ENCODE measurements at regions not wholly inside any gene's neighbourhood (a gene's known extent, or its start where the extent isn't known, plus 50 kb on each side); places are given as distances from the start of the nearest gene placed in this dataset.

GRCh38 chr4:137647375-137647774, 115.1 kb upstream of the PCDH18 start:
- H3K27me3 ChIP-seq (ENCODE audit: control insufficient read depth, insufficient read depth, low read length), result no peaks in the 10 kb centered on the region
- H3K9me3 ChIP-seq (ENCODE audit: control insufficient read depth, low read length), result no peaks in the 10 kb centered on the region
- no peak overlapping the region for H3K4me3 ChIP-seq (ENCODE audit: low read length)
- H3K36me3 ChIP-seq (ENCODE audit: control insufficient read depth, insufficient read depth, low read length), result no peaks in the 10 kb centered on the region
- H3K4me1 ChIP-seq (ENCODE audit: control insufficient read depth, insufficient read depth, low read length), result no peaks in the 10 kb centered on the region
- H3K9ac ChIP-seq (ENCODE audit: low read length), result no peak overlapping the region

GRCh38 chr4:137644201-137644600, 111.9 kb upstream of the PCDH18 start:
- no peaks in the 10 kb centered on the region for H3K36me3 ChIP-seq (ENCODE audit: control insufficient read depth, insufficient read depth, low read length)
- no peaks in the 10 kb centered on the region for H3K4me1 ChIP-seq (ENCODE audit: control insufficient read depth, insufficient read depth, low read length)
- H3K27me3 ChIP-seq (ENCODE audit: control insufficient read depth, insufficient read depth, low read length), result no peaks in the 10 kb centered on the region
- H3K4me3 ChIP-seq (ENCODE audit: low read length), result no peak overlapping the region
- H3K9me3 ChIP-seq (ENCODE audit: control insufficient read depth, low read length), result no peaks in the 10 kb centered on the region
- no peak overlapping the region for H3K9ac ChIP-seq (ENCODE audit: low read length)

GRCh38 chr4:137641544-137641943, 109.2 kb upstream of the PCDH18 start:
- no peaks in the 10 kb centered on the region for H3K9me3 ChIP-seq (ENCODE audit: control insufficient read depth, low read length)

GRCh38 chr4:137640838-137641158, 108.5 kb upstream of the PCDH18 start:
- H3K4me3 ChIP-seq (ENCODE audit: low read length), result no peak overlapping the region
- H3K9ac ChIP-seq (ENCODE audit: low read length), result no peak overlapping the region
- no peaks in the 10 kb centered on the region for H3K27me3 ChIP-seq (ENCODE audit: control insufficient read depth, insufficient read depth, low read length)
- H3K4me1 ChIP-seq (ENCODE audit: control insufficient read depth, insufficient read depth, low read length), result no peaks in the 10 kb centered on the region
- H3K36me3 ChIP-seq (ENCODE audit: control insufficient read depth, insufficient read depth, low read length), result no peaks in the 10 kb centered on the region
- H3K9me3 ChIP-seq (ENCODE audit: control insufficient read depth, low read length), result no peaks in the 10 kb centered on the region

More at GRCh38 chr4:137641544-137641943, 109.2 kb upstream of the PCDH18 start:
- H3K9ac ChIP-seq (ENCODE audit: low read length), result no peak overlapping the region
- H3K27me3 ChIP-seq (ENCODE audit: control insufficient read depth, insufficient read depth, low read length), result no peaks in the 10 kb centered on the region
- no peak overlapping the region for H3K4me3 ChIP-seq (ENCODE audit: low read length)
- H3K36me3 ChIP-seq (ENCODE audit: control insufficient read depth, insufficient read depth, low read length), result no peaks in the 10 kb centered on the region
- no peaks in the 10 kb centered on the region for H3K4me1 ChIP-seq (ENCODE audit: control insufficient read depth, insufficient read depth, low read length)

GRCh38 chr4:137640156-137640837, 108.0 kb upstream of the PCDH18 start:
- Histone ChIP-seq H3K4me1 (ENCODE audit: control insufficient read depth, insufficient read depth, low read length) (no peaks in the 10 kb centered on the region), H3K27me3 (ENCODE audit: control insufficient read depth, insufficient read depth, low read length) (no peaks in the 10 kb centered on the region), H3K9me3 (ENCODE audit: control insufficient read depth, low read length) (no peaks in the 10 kb centered on the region), H3K9ac (ENCODE audit: low read length) (no peak overlapping the region), H3K36me3 (ENCODE audit: control insufficient read depth, insufficient read depth, low read length) (no peaks in the 10 kb centered on the region), H3K4me3 (ENCODE audit: low read length) (no peak overlapping the region)

- Histone ChIP-seq H3K4me1 (ENCODE audit: control insufficient read depth, insufficient read depth, low read length) (no peaks in the 10 kb centered on the region), H3K9me3 (ENCODE audit: control insufficient read depth, low read length) (no peaks in the 10 kb centered on the region), H3K9ac (ENCODE audit: low read length) (no peak overlapping the region), H3K36me3 (ENCODE audit: control insufficient read depth, insufficient read depth, low read length) (no peaks in the 10 kb centered on the region), H3K4me3 (ENCODE audit: low read length) (no peak overlapping the region), H3K27me3 (ENCODE audit: control insufficient read depth, insufficient read depth, low read length) (no peaks in the 10 kb centered on the region)
Observed at GRCh38 chr4:137638934-137639333, 106.6 kb upstream of the PCDH18 start.

- H3K4me3 ChIP-seq (ENCODE audit: low read length), result no peak overlapping the region
Observed at GRCh38 chr4:137635601-137636000, 103.3 kb upstream of the PCDH18 start.

GRCh38 chr4:137635108-137635507, 102.8 kb upstream of the PCDH18 start:
- Histone ChIP-seq H3K4me3 (ENCODE audit: low read length) (no peak overlapping the region), H3K9me3 (ENCODE audit: control insufficient read depth, low read length) (no peaks in the 10 kb centered on the region), H3K9ac (ENCODE audit: low read length) (no peak overlapping the region), H3K27me3 (ENCODE audit: control insufficient read depth, insufficient read depth, low read length) (no peaks in the 10 kb centered on the region), H3K4me1 (ENCODE audit: control insufficient read depth, insufficient read depth, low read length) (no peaks in the 10 kb centered on the region), H3K36me3 (ENCODE audit: control insufficient read depth, insufficient read depth, low read length) (no peaks in the 10 kb centered on the region)

More at GRCh38 chr4:137635601-137636000, 103.3 kb upstream of the PCDH18 start:
- H3K4me1 ChIP-seq (ENCODE audit: control insufficient read depth, insufficient read depth, low read length), result no peaks in the 10 kb centered on the region
- no peaks in the 10 kb centered on the region for H3K27me3 ChIP-seq (ENCODE audit: control insufficient read depth, insufficient read depth, low read length)
- H3K9me3 ChIP-seq (ENCODE audit: control insufficient read depth, low read length), result no peaks in the 10 kb centered on the region
- no peaks in the 10 kb centered on the region for H3K36me3 ChIP-seq (ENCODE audit: control insufficient read depth, insufficient read depth, low read length)
- H3K9ac ChIP-seq (ENCODE audit: low read length), result no peak overlapping the region

GRCh38 chr4:137632842-137633241, 100.5 kb upstream of the PCDH18 start:
- no peaks in the 10 kb centered on the region for H3K27me3 ChIP-seq (ENCODE audit: control insufficient read depth, insufficient read depth, low read length)
- no peaks in the 10 kb centered on the region for H3K4me1 ChIP-seq (ENCODE audit: control insufficient read depth, insufficient read depth, low read length)
- H3K36me3 ChIP-seq (ENCODE audit: control insufficient read depth, insufficient read depth, low read length), result no peaks in the 10 kb centered on the region
- no peak overlapping the region for H3K4me3 ChIP-seq (ENCODE audit: low read length)
- H3K9me3 ChIP-seq (ENCODE audit: control insufficient read depth, low read length), result no peaks in the 10 kb centered on the region
- H3K9ac ChIP-seq (ENCODE audit: low read length), result no peak overlapping the region

GRCh38 chr4:137631605-137632004, 99.3 kb upstream of the PCDH18 start:
- H3K4me1 ChIP-seq (ENCODE audit: control insufficient read depth, insufficient read depth, low read length), result no peaks in the 10 kb centered on the region
- H3K4me3 ChIP-seq (ENCODE audit: low read length), result no peak overlapping the region
- H3K36me3 ChIP-seq (ENCODE audit: control insufficient read depth, insufficient read depth, low read length), result no peaks in the 10 kb centered on the region
- no peaks in the 10 kb centered on the region for H3K9me3 ChIP-seq (ENCODE audit: control insufficient read depth, low read length)
- H3K27me3 ChIP-seq (ENCODE audit: control insufficient read depth, insufficient read depth, low read length), result no peaks in the 10 kb centered on the region
- no peak overlapping the region for H3K9ac ChIP-seq (ENCODE audit: low read length)

- no peaks in the 10 kb centered on the region for H3K27me3 ChIP-seq (ENCODE audit: control insufficient read depth, insufficient read depth, low read length)
- no peaks in the 10 kb centered on the region for H3K36me3 ChIP-seq (ENCODE audit: control insufficient read depth, insufficient read depth, low read length)
- H3K4me3 ChIP-seq (ENCODE audit: low read length), result no peak overlapping the region
- no peak overlapping the region for H3K9ac ChIP-seq (ENCODE audit: low read length)
- no peaks in the 10 kb centered on the region for H3K4me1 ChIP-seq (ENCODE audit: control insufficient read depth, insufficient read depth, low read length)
- H3K9me3 ChIP-seq (ENCODE audit: control insufficient read depth, low read length), result no peaks in the 10 kb centered on the region
Observed at GRCh38 chr4:137630252-137630651, 98.0 kb upstream of the PCDH18 start.

GRCh38 chr4:137627739-137628460, 95.6 kb upstream of the PCDH18 start:
- H3K36me3 ChIP-seq (ENCODE audit: control insufficient read depth, insufficient read depth, low read length), result no peaks in the 10 kb centered on the region
- H3K9ac ChIP-seq (ENCODE audit: low read length), result no peak overlapping the region
- no peaks in the 10 kb centered on the region for H3K4me1 ChIP-seq (ENCODE audit: control insufficient read depth, insufficient read depth, low read length)
- H3K9me3 ChIP-seq (ENCODE audit: control insufficient read depth, low read length), result no peaks in the 10 kb centered on the region
- no peaks in the 10 kb centered on the region for H3K27me3 ChIP-seq (ENCODE audit: control insufficient read depth, insufficient read depth, low read length)
- H3K4me3 ChIP-seq (ENCODE audit: low read length), result no peak overlapping the region
